Ishikawa (cell line): ENCODE measurements at regions not wholly inside any gene's neighbourhood (a gene's known extent, or its start where the extent isn't known, plus 50 kb on each side); places are given as distances from the start of the nearest gene placed in this dataset.

Source experiments
- EGR1 ChIP-seq: IDR thresholded peaks from 2 replicates; pipeline ENCODE4 v1.6.1; 2012
- EP300 ChIP-seq: IDR thresholded peaks from 2 replicates; pipeline ENCODE4 v1.6.1; 2012; ENCODE audit warnings: borderline replicate concordance
- FOXM1 ChIP-seq: IDR thresholded peaks from 2 replicates; pipeline ENCODE4 v1.6.1; 2012; ENCODE audit warnings: low read depth, borderline replicate concordance
- RAD21 ChIP-seq: IDR thresholded peaks from 2 replicates; pipeline ENCODE4 v1.6.1; 2012; ENCODE audit warnings: low read depth
- REST ChIP-seq: IDR thresholded peaks from 2 replicates; pipeline ENCODE4 v1.6.1; 2012; ENCODE audit warnings: low read depth, mild to moderate bottlenecking
- TAF1 ChIP-seq: IDR thresholded peaks from 2 replicates; pipeline ENCODE4 v1.6.1; 2012; ENCODE audit warnings: low read depth, mild to moderate bottlenecking
- USF1 ChIP-seq: IDR thresholded peaks from 2 replicates; pipeline ENCODE4 v1.6.1; 2012
- ZBTB7A ChIP-seq: IDR thresholded peaks from 2 replicates; pipeline ENCODE4 v1.6.1; 2012; ENCODE audit warnings: low read depth

- TF ChIP-seq RAD21 (no peak), ZBTB7A (no peak), REST (peak; percentile 82), EP300 (no peak), TAF1 (no peak), FOXM1 (no peak), EGR1 (no peak), USF1 (no peak)
Measured at GRCh38 chr16:48850097-48850770, 240.3 kb upstream of the N4BP1 start.
